PC-3 (cell line): ENCODE measurements at regions not wholly inside any gene's neighbourhood (a gene's known extent, or its start where the extent isn't known, plus 50 kb on each side); places are given as distances from the start of the nearest gene placed in this dataset.

Experiments used
- EZH2 ChIP-seq: fragments of 300-600 bp; sonication (generic); IDR thresholded peaks from one replicate; pipeline ENCODE4 v1.6.1; 2017; ENCODE audit warnings: antibody characterized with exemption, mild to moderate bottlenecking, low read length; ENCODE audit not compliant: unreplicated experiment
- EZH2phosphoT487 ChIP-seq: fragments of 300-600 bp; sonication (generic); IDR thresholded peaks from 2 replicates; pipeline ENCODE4 v1.6.1; 2018; ENCODE audit warnings: mild to moderate bottlenecking, antibody characterized with exemption, low read length, borderline replicate concordance
- TF ChIP-seq, protein P1 (sequence below): fragments of 300-600 bp; sonication (generic); conservative IDR thresholded peaks from 2 replicates; pipeline ENCODE4 v1.5.1; 2017; ENCODE audit warnings: antibody characterized with exemption, low read depth, mild to moderate bottlenecking, low read length

GRCh38 chr14:34106310-34106709, 155.4 kb upstream of the EGLN3 start:
- TF ChIP-seq, protein P1, sequence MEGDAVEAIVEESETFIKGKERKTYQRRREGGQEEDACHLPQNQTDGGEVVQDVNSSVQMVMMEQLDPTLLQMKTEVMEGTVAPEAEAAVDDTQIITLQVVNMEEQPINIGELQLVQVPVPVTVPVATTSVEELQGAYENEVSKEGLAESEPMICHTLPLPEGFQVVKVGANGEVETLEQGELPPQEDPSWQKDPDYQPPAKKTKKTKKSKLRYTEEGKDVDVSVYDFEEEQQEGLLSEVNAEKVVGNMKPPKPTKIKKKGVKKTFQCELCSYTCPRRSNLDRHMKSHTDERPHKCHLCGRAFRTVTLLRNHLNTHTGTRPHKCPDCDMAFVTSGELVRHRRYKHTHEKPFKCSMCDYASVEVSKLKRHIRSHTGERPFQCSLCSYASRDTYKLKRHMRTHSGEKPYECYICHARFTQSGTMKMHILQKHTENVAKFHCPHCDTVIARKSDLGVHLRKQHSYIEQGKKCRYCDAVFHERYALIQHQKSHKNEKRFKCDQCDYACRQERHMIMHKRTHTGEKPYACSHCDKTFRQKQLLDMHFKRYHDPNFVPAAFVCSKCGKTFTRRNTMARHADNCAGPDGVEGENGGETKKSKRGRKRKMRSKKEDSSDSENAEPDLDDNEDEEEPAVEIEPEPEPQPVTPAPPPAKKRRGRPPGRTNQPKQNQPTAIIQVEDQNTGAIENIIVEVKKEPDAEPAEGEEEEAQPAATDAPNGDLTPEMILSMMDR = no peak
- TF ChIP-seq EZH2 (no peak), EZH2phosphoT487 (no peak)
